A204.1 (cell line): ENCODE measurements at regions not wholly inside any gene's neighbourhood (a gene's known extent, or its start where the extent isn't known, plus 50 kb on each side); places are given as distances from the start of the nearest gene placed in this dataset.

Experiments
- FAIRE-seq: peaks from 2 replicates; lab custom pipeline; 2012; peaks lifted over from hg19 to GRCh38; lab: Jason Lieb, UNC

GRCh38 chr14:54209511-54210250 lies 187.1 kb upstream of the CDKN3 start:
- no peak for FAIRE-seq

DNA sequence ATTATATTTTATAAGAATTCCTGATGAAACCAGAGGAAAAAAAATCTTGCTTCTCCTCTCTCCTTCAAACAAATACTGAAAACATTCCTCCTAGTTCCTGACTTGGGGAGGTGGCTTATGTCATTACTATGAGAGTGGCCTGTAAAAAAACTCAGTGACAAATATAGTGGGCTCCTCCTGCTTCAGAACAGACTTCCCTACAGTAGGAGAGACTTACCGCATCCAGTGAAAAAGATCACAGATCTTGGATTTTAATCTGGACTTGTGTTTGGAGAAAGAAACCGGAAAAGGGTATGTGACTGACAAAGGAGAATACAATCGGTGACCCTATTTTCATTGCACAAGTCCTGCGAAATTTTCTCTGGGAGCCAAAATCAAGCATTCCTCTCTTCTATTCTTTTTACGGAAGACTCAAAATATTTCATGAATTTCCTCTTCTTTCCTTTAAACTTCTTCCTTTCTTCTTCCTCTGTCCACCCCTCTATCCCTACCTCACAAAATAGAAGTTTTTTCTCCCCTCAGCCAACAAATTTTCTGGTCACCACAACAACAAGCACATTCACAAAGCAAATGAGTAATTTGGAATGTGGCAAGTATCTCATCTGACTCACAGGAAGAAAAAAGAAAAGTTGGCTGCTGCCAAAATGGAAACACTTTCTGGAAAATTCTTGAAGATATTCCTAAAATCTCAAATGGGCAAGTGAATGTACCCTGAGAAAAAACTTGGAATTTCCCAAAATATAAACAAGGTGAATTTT lies 185.1 kb upstream of the CDKN3 start:
- no peak for FAIRE-seq

GRCh38 chr14:54213536-54213935 lies 183.3 kb upstream of the CDKN3 start:
- FAIRE-seq: no peak

DNA sequence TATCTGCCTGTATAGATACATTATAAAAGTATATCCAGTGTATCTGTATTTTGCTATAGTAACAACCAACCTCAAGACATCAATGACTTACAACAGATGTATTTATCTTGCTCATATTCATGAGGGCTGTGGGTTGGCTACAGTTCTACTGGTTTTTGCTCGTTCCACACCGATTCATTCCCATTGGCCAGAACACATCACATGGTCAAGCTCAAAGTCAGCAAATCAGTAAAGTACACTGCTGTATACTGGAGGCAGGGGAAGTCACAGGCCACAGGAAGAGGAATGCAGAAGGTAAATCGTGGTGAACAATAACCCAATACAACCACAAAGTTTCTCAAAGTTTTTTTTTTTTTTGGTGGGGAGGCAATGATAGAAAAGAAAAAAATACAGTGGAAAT lies 180.0 kb upstream of the CDKN3 start:
- no peak for FAIRE-seq

- FAIRE-seq: no peak
These were observed 177.3 kb upstream of the CDKN3 start for GRCh38 chr14:54219261-54220070.

GRCh38 chr14:54220071-54220703 lies 176.6 kb upstream of the CDKN3 start:
- no peak for FAIRE-seq

DNA sequence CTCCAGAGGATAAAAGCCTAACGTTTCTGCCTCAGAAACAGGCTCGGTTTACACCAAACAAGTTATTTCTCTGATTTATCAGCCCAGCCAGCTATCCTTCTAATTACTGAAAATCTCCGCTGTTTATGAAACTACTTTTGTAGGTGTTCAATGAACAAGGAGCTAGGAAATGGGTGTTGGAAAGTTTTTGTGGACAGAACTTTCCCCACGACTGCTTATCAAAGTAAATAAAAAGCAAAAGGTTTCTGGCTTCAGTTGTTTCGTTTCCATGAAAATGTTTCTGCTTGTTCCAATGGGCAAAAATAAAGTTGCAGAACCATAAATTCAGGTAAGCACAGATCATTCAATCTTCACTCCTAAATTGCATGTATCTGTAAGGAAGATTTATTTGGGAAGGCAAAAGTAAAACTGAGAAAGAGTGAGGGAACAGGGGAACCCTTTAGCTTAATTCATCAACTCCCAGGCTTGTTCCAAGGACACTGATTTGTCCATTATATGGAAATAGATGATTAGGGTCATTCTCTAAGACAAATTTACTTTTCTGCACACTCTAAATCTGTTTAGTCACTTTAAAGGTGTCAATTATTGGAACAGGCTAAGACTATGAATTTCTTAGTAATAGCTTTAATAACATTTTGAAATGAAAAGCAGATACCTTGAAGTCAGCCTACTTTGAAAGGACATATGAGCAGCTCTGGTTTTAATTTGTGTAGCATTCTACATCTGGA lies 175.9 kb upstream of the CDKN3 start:
- no peak for FAIRE-seq

DNA sequence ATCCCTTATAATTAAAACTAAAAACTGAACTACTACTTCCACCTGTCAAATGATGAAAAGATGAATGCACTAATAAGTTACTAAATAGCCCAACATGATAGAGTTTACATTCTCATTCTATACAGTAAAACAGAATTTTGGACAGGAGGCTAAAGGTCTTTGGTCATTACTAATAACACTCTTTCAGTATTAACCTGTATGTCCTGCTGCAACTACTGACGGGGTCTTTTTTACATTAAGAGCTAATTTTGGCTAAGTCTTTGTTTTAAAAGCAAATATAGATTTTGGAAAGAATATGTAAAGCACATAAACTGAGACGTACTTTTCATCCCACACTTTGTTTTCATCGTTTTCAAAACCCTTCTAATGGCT lies 175.4 kb upstream of the CDKN3 start:
- no peak for FAIRE-seq

- no peak for FAIRE-seq
These were observed 174.8 kb upstream of the CDKN3 start for GRCh38 chr14:54221971-54222370.

- FAIRE-seq: no peak
These were observed 172.9 kb upstream of the CDKN3 start for GRCh38 chr14:54223831-54224402.

GRCh38 chr14:54225457-54226060 lies 171.2 kb upstream of the CDKN3 start:
- FAIRE-seq: no peak

DNA sequence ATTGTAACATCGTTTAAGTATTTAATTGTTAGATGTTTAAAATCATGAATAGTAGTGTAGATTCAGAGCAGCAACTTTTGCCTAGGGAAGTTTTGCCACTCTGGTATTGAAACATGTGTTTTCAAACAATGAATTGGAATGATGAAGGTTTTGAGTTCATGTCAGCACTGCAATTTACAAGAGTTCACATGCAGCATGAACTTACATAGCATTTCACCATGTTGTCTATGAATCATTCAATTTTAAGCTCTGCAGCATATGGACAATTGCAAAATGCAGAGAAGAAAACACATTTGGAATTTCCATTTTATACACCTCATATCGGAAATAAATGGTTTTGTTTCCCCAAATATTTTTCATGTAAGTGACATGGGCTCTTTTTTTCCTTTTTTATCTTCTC lies 170.7 kb upstream of the CDKN3 start:
- no peak for FAIRE-seq

GRCh38 chr14:54226558-54226957 lies 170.2 kb upstream of the CDKN3 start:
- FAIRE-seq: no peak

DNA sequence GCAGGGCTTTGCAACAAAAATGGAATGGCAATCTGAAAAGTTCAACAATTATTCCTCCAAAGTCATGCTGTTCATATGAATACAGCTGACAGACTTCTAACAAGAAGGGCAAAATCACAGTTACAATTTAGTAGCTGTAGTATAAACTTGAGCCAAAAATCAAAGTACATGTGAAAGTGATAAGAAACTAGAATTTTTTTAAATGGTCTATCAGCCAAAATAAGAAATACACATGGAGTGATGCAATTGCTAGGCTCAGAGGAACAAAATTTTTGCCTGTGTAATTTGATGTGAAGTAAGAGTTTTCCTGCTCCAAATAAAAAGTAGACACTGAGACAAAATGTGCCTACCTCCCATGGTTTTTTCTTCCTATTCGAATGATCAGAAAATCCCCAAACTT lies 167.7 kb upstream of the CDKN3 start:
- no peak for FAIRE-seq

DNA sequence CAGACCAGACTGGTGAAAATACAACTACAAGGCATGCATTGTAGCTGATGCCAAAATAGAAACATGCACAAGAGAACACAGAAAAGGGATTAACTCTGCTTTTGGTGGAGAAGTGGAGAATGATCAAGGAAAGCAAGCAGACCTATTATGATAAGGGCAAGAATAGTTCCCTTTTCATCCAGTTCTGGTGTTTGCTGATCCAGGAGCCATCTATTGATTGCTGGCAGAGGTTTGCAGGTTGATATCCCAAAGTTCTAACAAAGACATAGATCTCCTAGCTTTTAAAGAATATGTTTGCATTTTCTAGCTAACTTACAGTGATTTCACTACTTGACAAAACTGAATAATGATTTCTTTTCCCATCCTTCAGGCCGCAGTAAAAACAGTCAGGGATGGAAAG lies 166.2 kb upstream of the CDKN3 start:
- no peak for FAIRE-seq

GRCh38 chr14:54232735-54233134 lies 164.1 kb upstream of the CDKN3 start:
- no peak for FAIRE-seq

DNA sequence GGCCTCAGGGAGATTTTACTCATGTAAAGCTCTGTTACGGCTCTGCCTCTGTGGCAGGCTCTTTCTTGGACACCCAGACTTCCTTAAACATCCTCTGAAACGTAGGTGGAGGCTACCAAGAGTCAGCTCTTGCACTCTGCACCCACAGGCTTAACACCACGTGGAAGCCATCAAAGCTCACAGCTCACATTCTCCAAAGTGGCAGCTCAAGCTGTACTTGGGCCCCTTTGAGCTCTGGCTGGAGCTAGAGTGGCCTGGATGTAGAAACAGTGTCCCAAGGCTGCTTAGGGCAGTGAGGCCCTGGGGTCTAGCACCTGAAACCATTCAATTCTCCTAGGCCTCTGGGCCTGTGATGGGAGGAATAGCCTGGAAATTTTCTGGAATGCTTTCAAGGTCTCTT lies 155.3 kb upstream of the CDKN3 start:
- FAIRE-seq: no peak

DNA sequence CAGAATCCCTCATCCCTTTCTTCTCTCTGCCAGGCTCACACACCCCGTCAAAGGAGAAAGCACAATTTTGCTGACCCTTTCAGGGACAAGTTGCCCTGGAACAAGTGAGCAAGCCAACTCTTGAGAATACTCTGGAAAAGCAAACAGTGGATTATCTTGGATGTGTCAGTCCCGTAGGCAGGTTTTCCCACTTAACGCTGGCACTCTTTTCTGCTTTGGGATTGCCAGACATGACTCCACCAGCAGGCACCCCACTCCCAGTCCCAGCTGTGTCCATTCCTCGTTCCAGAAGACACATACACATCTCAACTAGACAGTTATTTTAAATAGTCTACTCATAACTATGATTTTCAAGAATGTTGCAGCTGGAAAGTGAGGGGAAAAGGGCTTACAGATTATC lies 145.5 kb upstream of the CDKN3 start:
- FAIRE-seq: no peak

DNA sequence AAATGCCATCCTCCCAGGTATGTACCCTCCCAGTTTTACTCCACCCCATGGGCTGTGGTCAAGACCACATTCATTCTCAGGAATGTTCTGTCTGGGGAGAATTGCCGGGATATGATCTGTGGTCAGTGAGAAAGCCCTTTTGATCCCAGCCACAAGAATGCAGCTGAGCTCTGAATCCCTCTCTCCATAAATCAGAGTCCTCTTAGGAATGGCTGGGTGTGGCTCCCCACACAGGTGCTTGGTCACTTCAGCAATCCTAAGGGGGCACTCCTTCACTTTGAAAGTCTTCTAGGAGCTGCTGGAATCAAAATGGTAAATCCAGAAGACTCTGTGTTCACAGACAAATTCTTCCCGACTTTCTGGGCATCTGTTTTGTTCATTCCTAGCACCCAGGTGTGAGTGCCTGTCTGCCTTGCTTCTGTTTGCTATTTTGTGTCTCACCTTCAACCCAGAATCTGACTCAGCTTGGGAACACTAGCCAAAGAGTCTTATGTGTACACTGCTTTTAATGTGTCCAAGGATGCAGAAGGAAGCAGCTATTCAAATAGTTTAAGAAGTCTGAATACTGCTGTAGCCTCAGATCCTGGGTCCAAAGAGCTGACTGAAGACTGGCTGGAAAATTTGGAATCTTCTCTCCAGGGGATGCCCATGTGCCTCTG lies 144.6 kb upstream of the CDKN3 start:
- no peak for FAIRE-seq

- no peak for FAIRE-seq
These were observed 143.4 kb upstream of the CDKN3 start for GRCh38 chr14:54253195-54253947.
